ENCODE measurements at regions not wholly inside any gene's neighbourhood (a gene's known extent, or its start where the extent isn't known, plus 50 kb on each side); places are given as distances from the start of the nearest gene placed in this dataset.

GRCh38 chr2:156703642-156704041, 267.5 kb downstream of the GPD2 start:
- no peak for TF ChIP-seq CTCF (IDR thresholded peaks at IDR 0.05)
- no peak for TF ChIP-seq REST (IDR thresholded peaks at IDR 0.05; ENCODE audit: insufficient read depth in 1 of 2, low read depth in 2 of 2, low read length in 1 of 2)
- TF ChIP-seq SIN3A (IDR thresholded peaks at IDR 0.05; ENCODE audit: borderline replicate concordance, insufficient read depth, low read depth, low read length): no peak
